Endothelial cell of umbilical vein (primary cell): ENCODE measurements at regions not wholly inside any gene's neighbourhood (a gene's known extent, or its start where the extent isn't known, plus 50 kb on each side); places are given as distances from the start of the nearest gene placed in this dataset.

ENCODE experiments used
- BruUV-seq: library from RNA; stranded (reverse); fragments of 400-500 nt; replicated peaks from 2 replicates; lab custom pipeline; 2021; lab: Mats Ljungman, UMichigan
- CTCF ChIA-PET: fragments of 300-600, 350-600 bp; sonication (Branson Sonifier 250); formaldehyde crosslinking; loops from one replicate; lab custom pipeline; 2021; ENCODE audit warnings: antibody characterized with exemption, inconsistent platforms; lab: Charles Lee
- POLR2A ChIA-PET: fragments of 300-600, 350-600 bp; sonication (Branson Sonifier 250); formaldehyde crosslinking; loops from one replicate; lab custom pipeline; 2021; ENCODE audit warnings: antibody characterized with exemption, inconsistent platforms; lab: Charles Lee
- DNase-seq: peaks from one replicate; pipeline ENCODE4 v3.0.0-alpha.2; 2011; ENCODE audit warnings: low read depth, low spot score
- FAIRE-seq: peaks from 2 replicates; lab custom pipeline; 2011; peaks lifted over from hg19 to GRCh38; lab: Jason Lieb, UNC
- H2AFZ ChIP-seq: 2 replicates; pipeline ENCODE4 v1.6.0; 2012; ENCODE audit warnings: low read depth, low read length, control low read depth, inconsistent platforms
- H3K27ac ChIP-seq: 2 replicates; pipeline ENCODE4 v1.5.1; 2011; ENCODE audit warnings: low read depth, mild to moderate bottlenecking, control low read depth, low read length, moderate library complexity; ENCODE audit not compliant: insufficient read depth
- H3K27me3 ChIP-seq, 2 experiments: 2 replicates each; pipeline versions ENCODE4 v1.6.0 to v1.6.1; 2011; ENCODE audit warnings: low read length in 2 of 2, mixed read lengths in 1 of 2; ENCODE audit not compliant: control insufficient read depth in 2 of 2, insufficient read depth in 2 of 2
- H3K36me3 ChIP-seq, 2 experiments: 2 replicates in 1 of 2; 3 replicates in 1 of 2; pipeline ENCODE4 v1.5.1; 2011; ENCODE audit warnings: low read length in 2 of 2, mild to moderate bottlenecking in 1 of 2, moderate library complexity in 1 of 2; ENCODE audit not compliant: control insufficient read depth in 2 of 2, insufficient read depth in 2 of 2; ENCODE audit errors: extremely low read depth in 1 of 2
- H3K4me1 ChIP-seq: 3 replicates; pipeline ENCODE4 v1.5.1; 2011; ENCODE audit warnings: mild to moderate bottlenecking, low read length; ENCODE audit not compliant: control insufficient read depth, insufficient read depth; ENCODE audit errors: extremely low read depth
- H3K4me2 ChIP-seq: 2 replicates; pipeline ENCODE4 v1.6.1; 2011; ENCODE audit warnings: low read length, control low read depth, mixed read lengths; ENCODE audit not compliant: insufficient read depth
- H3K4me3 ChIP-seq, 3 experiments: fragments of 200-600 bp in 1 of 3; sonication (generic), shearing (Covaris generic) in 1 of 3; replicated peaks in 1 of 3; 2 replicates each; pipeline ENCODE4 v1.5.1; 2011 to 2016; ENCODE audit warnings: control low read depth in 3 of 3, low read length in 3 of 3, mild to moderate bottlenecking in 2 of 3, inconsistent platforms in 1 of 3, low read depth in 1 of 3, moderate library complexity in 1 of 3; ENCODE audit not compliant: insufficient read depth in 1 of 3
- H3K79me2 ChIP-seq: 2 replicates; pipeline ENCODE4 v1.6.0; 2012; ENCODE audit warnings: low read length, inconsistent platforms; ENCODE audit not compliant: control insufficient read depth, insufficient read depth
- H3K9ac ChIP-seq: replicated peaks from 2 replicates; pipeline ENCODE3; 2011; ENCODE audit warnings: low read length, control low read depth; ENCODE audit not compliant: insufficient read depth; ENCODE audit errors: extremely low read depth
- H3K9me1 ChIP-seq: replicated peaks from 3 replicates; pipeline ENCODE4 v1.6.0; 2011; ENCODE audit warnings: mild to moderate bottlenecking, low read length; ENCODE audit not compliant: control insufficient read depth, insufficient read depth; ENCODE audit errors: extremely low read depth
- H3K9me3 ChIP-seq: replicated peaks from 2 replicates; pipeline ENCODE4 v1.5.1; 2012; ENCODE audit warnings: low read length, inconsistent platforms; ENCODE audit not compliant: control insufficient read depth, insufficient read depth
- H4K20me1 ChIP-seq: replicated peaks from 2 replicates; pipeline ENCODE3; 2011; ENCODE audit warnings: mild to moderate bottlenecking, low read length; ENCODE audit not compliant: control insufficient read depth, insufficient read depth; ENCODE audit errors: extremely low read depth
- CTCF ChIP-seq, 2 donors: IDR thresholded peaks; 1 replicate in 1 of 2; 2 replicates in 1 of 2; pipeline ENCODE4 v1.5.1; 2011; ENCODE audit warnings: low read length in 2 of 2, mild to moderate bottlenecking in 2 of 2, moderate library complexity in 2 of 2, control low read depth in 1 of 2, inconsistent platforms in 1 of 2, low read depth in 1 of 2; ENCODE audit not compliant: insufficient read depth in 1 of 2; ENCODE audit errors: extremely low read depth in 1 of 2
- EZH2 ChIP-seq: IDR thresholded peaks from 2 replicates; pipeline ENCODE4 v1.6.1; 2012; ENCODE audit warnings: borderline replicate concordance, low read depth, mild to moderate bottlenecking, moderate library complexity, low read length, inconsistent platforms; ENCODE audit not compliant: severe bottlenecking
- FOS ChIP-seq: IDR thresholded peaks from 2 replicates; pipeline ENCODE4 v1.6.1; 2011; ENCODE audit warnings: mild to moderate bottlenecking, low read length, moderate library complexity, borderline replicate concordance; ENCODE audit not compliant: insufficient read depth
- GATA2 ChIP-seq: IDR thresholded peaks from 2 replicates; pipeline ENCODE4 v1.7.0; 2011; ENCODE audit warnings: low read depth, mild to moderate bottlenecking, moderate library complexity, mixed read lengths, low read length; ENCODE audit not compliant: insufficient read length, insufficient read depth
- JUN ChIP-seq: IDR thresholded peaks from 2 replicates; pipeline ENCODE4 v1.6.1; 2011; ENCODE audit warnings: borderline replicate concordance, low read depth; ENCODE audit not compliant: insufficient read length, insufficient read depth
- MAX ChIP-seq: IDR thresholded peaks from 2 replicates; pipeline ENCODE4 v1.6.1; 2011; ENCODE audit not compliant: insufficient read depth, insufficient read length
- MYC ChIP-seq: IDR thresholded peaks from one replicate; pipeline ENCODE4 v1.6.1; 2011; ENCODE audit warnings: mild to moderate bottlenecking, low read depth, low read length
- POLR2A ChIP-seq: IDR thresholded peaks from 2 replicates; pipeline ENCODE4 v1.6.1; 2012; ENCODE audit warnings: low read depth, mild to moderate bottlenecking, control low read depth, low read length
- POLR2AphosphoS5 ChIP-seq: IDR thresholded peaks from 2 replicates; pipeline ENCODE4 v1.6.1; 2012; ENCODE audit warnings: low read depth, mild to moderate bottlenecking, control low read depth, low read length, moderate library complexity; ENCODE audit not compliant: insufficient read depth
- dilution Hi-C: fragments of 300-500 bp; cut with MboI; formaldehyde crosslinking; loops from one replicate; pipeline ENCODE4 v1.15.0; 2019; ENCODE audit warnings: low sequenced_read_pairs; ENCODE audit not compliant: extremely low pct_ligation_motif_present
- intact Hi-C: fragments of 100-400 bp; cut with micrococcal nuclease; formaldehyde crosslinking; loops from one replicate; pipeline ENCODE4 v1.10.0; 2022

- Histone ChIP-seq H3K36me3 (no peaks in the 10 kb centered on the region), H3K9me3 (no peaks in the 10 kb centered on the region), H3K79me2 (no peaks in the 10 kb centered on the region), H3K27me3 (no peaks in the 10 kb centered on the region), H3K27ac (no peak overlapping the region), H2AFZ (no peak overlapping the region), H3K4me2 (no peak overlapping the region), H4K20me1 (no peaks in the 10 kb centered on the region), H3K9ac (no peak overlapping the region), H3K4me3 (no peak overlapping the region), H3K4me1 (no peaks in the 10 kb centered on the region), H3K9me1 (no peaks in the 10 kb centered on the region)
- intact Hi-C loops = no loop called here
- dilution Hi-C loops = no loop called here
- FAIRE-seq (no peak), DNase-seq (no peak)
- ChIA-PET POLR2A (no interaction called here), CTCF (no interaction called here)
- TF ChIP-seq POLR2A = no peak
- TF ChIP-seq CTCF (IDR thresholded peaks at IDR 0.05; ENCODE audit: extremely low read depth in 1 of 2, insufficient read depth in 1 of 2, low read depth in 1 of 2, low read length in 2 of 2) = no peak
- BruUV-seq = no TSS peak
Measured at GRCh38 chr13:73873940-73874830, 260.0 kb downstream of the KLF12 start.

- TF ChIP-seq JUN = no peak
- no peak for TF ChIP-seq FOS
- no peak for TF ChIP-seq CTCF (IDR thresholded peaks at IDR 0.05; ENCODE audit: extremely low read depth in 1 of 2, insufficient read depth in 1 of 2, low read depth in 1 of 2, low read length in 2 of 2)
- no peak for TF ChIP-seq EZH2
- no peak for TF ChIP-seq POLR2AphosphoS5
- TF ChIP-seq MYC = no peak
- TF ChIP-seq GATA2 = no peak
- TF ChIP-seq POLR2A = no peak
- no peak for TF ChIP-seq MAX
- H4K20me1 ChIP-seq = no peaks in the 10 kb centered on the region
- intact Hi-C loops (no loop called here), dilution Hi-C loops (no loop called here)
- H3K9me3 ChIP-seq = no peaks in the 10 kb centered on the region
- H3K9me1 ChIP-seq = no peaks in the 10 kb centered on the region
- H3K27ac ChIP-seq = no peak overlapping the region
- CTCF ChIA-PET = no interaction called here
- no peaks in the 10 kb centered on the region for H3K27me3 ChIP-seq
- no peak overlapping the region for H3K4me2 ChIP-seq
- POLR2A ChIA-PET = no interaction called here
- DNase-seq (no peak), FAIRE-seq (no peak)
- no peak overlapping the region for H2AFZ ChIP-seq
- H3K79me2 ChIP-seq = no peaks in the 10 kb centered on the region
- no peak overlapping the region for H3K9ac ChIP-seq
- no TSS peak for BruUV-seq
- no peaks in the 10 kb centered on the region for H3K4me1 ChIP-seq
- H3K36me3 ChIP-seq = no peaks in the 10 kb centered on the region
- H3K4me3 ChIP-seq = no peak overlapping the region
Measured at GRCh38 chr13:73872397-73872796, 261.8 kb downstream of the KLF12 start.
